ENCODE measurements at regions not wholly inside any gene's neighbourhood (a gene's known extent, or its start where the extent isn't known, plus 50 kb on each side); places are given as distances from the start of the nearest gene placed in this dataset.

GRCh38 chr1:188891958-188892357 lies 1585.7 kb downstream of the BRINP3 start:
- TF ChIP-seq EZH2 (IDR thresholded peaks at IDR 0.05; ENCODE audit: low read depth) (no peak), CTCF (conservative IDR thresholded peaks at IDR 0.05) (no peak)

All from PC-9 (cell line).